GM23248 (cell line): ENCODE measurements at regions not wholly inside any gene's neighbourhood (a gene's known extent, or its start where the extent isn't known, plus 50 kb on each side); places are given as distances from the start of the nearest gene placed in this dataset.

Experiments used
- DNase-seq: peaks from one replicate; pipeline ENCODE4 v3.0.0-alpha.2; 2015
- H2AFZ ChIP-seq: fragments of 200-600 bp; sonication (generic); 2 replicates; pipeline ENCODE4 v1.6.1; 2016; ENCODE audit warnings: antibody characterized with exemption
- H3F3A ChIP-seq: fragments of 200-600 bp; sonication (generic); 2 replicates; pipeline ENCODE4 v1.6.1; 2016; ENCODE audit warnings: mild to moderate bottlenecking, antibody characterized with exemption, mixed run types; ENCODE audit not compliant: insufficient read depth
- H3K27ac ChIP-seq: fragments of 200-600 bp; sonication (generic); 2 replicates; pipeline ENCODE4 v1.5.1; 2016; ENCODE audit warnings: mild to moderate bottlenecking
- H3K27me3 ChIP-seq: fragments of 200-600 bp; sonication (generic); replicated peaks from 2 replicates; pipeline ENCODE4 v1.6.1; 2016; ENCODE audit warnings: mild to moderate bottlenecking; ENCODE audit not compliant: insufficient read depth
- H3K36me3 ChIP-seq: fragments of 200-600 bp; sonication (generic); 2 replicates; pipeline ENCODE4 v1.6.1; 2016; ENCODE audit warnings: low read depth, mild to moderate bottlenecking
- H3K4me1 ChIP-seq: fragments of 200-600 bp; sonication (generic); 2 replicates; pipeline ENCODE4 v1.6.1; 2016; ENCODE audit warnings: mild to moderate bottlenecking; ENCODE audit not compliant: insufficient read depth
- H3K4me2 ChIP-seq: fragments of 200-600 bp; sonication (generic); one replicate; pipeline ENCODE4 v1.6.1; 2016; ENCODE audit warnings: mild to moderate bottlenecking; ENCODE audit not compliant: unreplicated experiment
- H3K4me3 ChIP-seq: fragments of 200-600 bp; sonication (generic); 2 replicates; pipeline ENCODE4 v1.5.1; 2016; ENCODE audit warnings: mild to moderate bottlenecking
- H3K79me2 ChIP-seq: fragments of 200-600 bp; sonication (generic); 2 replicates; pipeline ENCODE4 v1.6.1; 2016; ENCODE audit warnings: mild to moderate bottlenecking; ENCODE audit not compliant: insufficient read depth
- H3K9ac ChIP-seq: fragments of 200-600 bp; sonication (generic); 2 replicates; pipeline ENCODE4 v1.6.1; 2016; ENCODE audit warnings: mild to moderate bottlenecking
- H3K9me2 ChIP-seq: fragments of 200-600 bp; sonication (generic); 2 replicates; pipeline ENCODE4 v1.6.1; 2016; ENCODE audit warnings: mixed run types, mild to moderate bottlenecking, moderate library complexity; ENCODE audit not compliant: insufficient read depth
- H3K9me3 ChIP-seq: fragments of 200-600 bp; sonication (generic); one replicate; pipeline ENCODE4 v1.6.1; 2017; ENCODE audit warnings: low read depth
- H4K20me1 ChIP-seq: fragments of 200-600 bp; sonication (generic); 2 replicates; pipeline ENCODE4 v1.6.0; 2016; ENCODE audit not compliant: insufficient read depth
- EZH2 ChIP-seq: fragments of 200-600 bp; sonication (generic); IDR thresholded peaks from 2 replicates; pipeline ENCODE4 v1.6.1; 2018; ENCODE audit warnings: antibody characterized with exemption, mild to moderate bottlenecking; ENCODE audit not compliant: insufficient read depth, poor library complexity, severe bottlenecking
- EZH2phosphoT487 ChIP-seq: fragments of 200-600 bp; sonication (generic); IDR thresholded peaks from 2 replicates; pipeline ENCODE4 v1.6.1; 2018; ENCODE audit warnings: antibody characterized with exemption, moderate library complexity, mild to moderate bottlenecking, low read depth; ENCODE audit not compliant: insufficient read depth
- WGBS, 2 experiments: methylation state at CpG; one replicate each; pipeline ENCODE4 v1.1.6; 2015 to 2017; ENCODE audit warnings: low lambda C conversion rate in 2 of 2, low coverage in 1 of 2; ENCODE audit errors: missing lambda C conversion rate in 2 of 2; 5-methylcytosine and 5-hydroxymethylcytosine counted together
- in situ Hi-C: fragments of 300-500 bp; cut with MboI; formaldehyde crosslinking; loops from 2 replicates; pipeline ENCODE4 v1.15.0; 2020

DNA sequence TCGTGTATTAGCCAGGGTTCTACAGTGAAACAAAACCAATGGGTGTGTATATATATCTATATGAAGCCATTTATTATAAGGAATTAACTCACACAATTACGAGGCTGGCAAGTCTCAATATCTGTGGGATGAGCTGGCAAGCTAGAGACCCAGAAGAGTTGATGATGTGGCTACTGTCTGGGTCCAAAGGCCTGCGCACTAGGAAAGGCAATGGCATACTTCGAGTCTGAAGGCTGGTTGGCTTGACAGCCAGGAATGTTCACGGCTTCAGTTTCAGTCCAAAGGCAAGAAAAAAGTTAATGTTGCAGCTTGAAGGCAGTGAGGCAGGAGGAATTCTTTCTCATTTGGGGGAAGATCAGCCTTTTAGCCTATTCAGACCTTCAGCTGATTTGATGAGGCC is 893.3 kb upstream of the LRFN5 start:
- in situ Hi-C loops, result no loop called here
- no peak overlapping the region for H3K9ac ChIP-seq
- no peaks in the 10 kb centered on the region for H3F3A ChIP-seq
- H3K79me2 ChIP-seq, result no peaks in the 10 kb centered on the region
- H3K9me3 ChIP-seq, result no peaks in the 10 kb centered on the region
- no peak overlapping the region for H3K4me2 ChIP-seq
- no peak overlapping the region for H3K27ac ChIP-seq
- no peaks in the 10 kb centered on the region for H3K36me3 ChIP-seq
- 23 to 31% methylated on average over 5 of the region's 5 CpGs for WGBS, 2 experiments
- no peaks in the 10 kb centered on the region for H4K20me1 ChIP-seq
- no peaks in the 10 kb centered on the region for H3K4me1 ChIP-seq
- no peaks in the 10 kb centered on the region for H3K9me2 ChIP-seq
- H3K27me3 ChIP-seq, result no peaks in the 10 kb centered on the region
- TF ChIP-seq EZH2phosphoT487 (no peak), EZH2 (no peak)
- no peak for DNase-seq
- H2AFZ ChIP-seq, result no peak overlapping the region
- no peak overlapping the region for H3K4me3 ChIP-seq

DNA sequence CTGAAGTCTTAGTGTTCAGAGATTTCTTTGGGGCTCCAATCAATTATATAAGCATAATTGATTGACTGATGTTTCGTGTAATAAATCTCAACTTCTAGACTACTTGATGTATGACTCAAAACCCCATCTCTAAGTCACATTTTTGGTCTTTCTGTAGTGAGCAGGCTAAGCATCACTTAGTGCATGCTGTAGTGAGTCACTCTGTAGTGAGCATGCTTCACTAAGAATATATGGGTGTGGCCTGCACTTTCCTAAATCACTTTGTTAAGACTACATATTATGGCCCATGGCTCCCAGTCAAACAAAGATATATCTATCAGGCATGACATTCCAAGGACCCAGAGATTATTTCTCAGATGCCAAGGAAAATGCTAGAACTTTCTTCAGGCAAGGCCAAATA is 909.4 kb upstream of the LRFN5 start:
- Histone ChIP-seq H3K79me2 (no peaks in the 10 kb centered on the region), H3K27ac (no peak overlapping the region), H3K4me1 (no peaks in the 10 kb centered on the region), H3K9me2 (no peaks in the 10 kb centered on the region), H2AFZ (no peak overlapping the region), H3K4me2 (no peak overlapping the region), H3K36me3 (no peaks in the 10 kb centered on the region), H3K4me3 (no peak overlapping the region), H3F3A (no peaks in the 10 kb centered on the region), H3K27me3 (no peaks in the 10 kb centered on the region), H3K9me3 (no peaks in the 10 kb centered on the region), H3K9ac (no peak overlapping the region), H4K20me1 (no peaks in the 10 kb centered on the region)
- TF ChIP-seq EZH2phosphoT487 (no peak), EZH2 (no peak)
- WGBS, 2 experiments, result 6 to 23% methylated on average over 1 of the region's 1 CpG
- in situ Hi-C loops, result no loop called here
- DNase-seq, result peak; percentile 2

GRCh38 chr14:40694023-40694422 is 912.7 kb upstream of the LRFN5 start:
- Histone ChIP-seq H2AFZ (no peak overlapping the region), H3K9me2 (no peaks in the 10 kb centered on the region), H3K79me2 (no peaks in the 10 kb centered on the region), H3K4me1 (no peaks in the 10 kb centered on the region), H3K9ac (no peak overlapping the region), H3K36me3 (no peaks in the 10 kb centered on the region), H3F3A (no peaks in the 10 kb centered on the region), H3K4me3 (no peak overlapping the region), H3K27ac (no peak overlapping the region), H4K20me1 (no peaks in the 10 kb centered on the region), H3K4me2 (no peak overlapping the region), H3K27me3 (no peaks in the 10 kb centered on the region), H3K9me3 (no peaks in the 10 kb centered on the region)
- whole genome bisulfite sequencing, 2 experiments, result 7 to 10% methylated on average over 3 of the region's 3 CpGs
- TF ChIP-seq EZH2 (no peak), EZH2phosphoT487 (no peak)
- DNase-seq, result peak; percentile 4
- in situ Hi-C loops, result no loop called here

DNA sequence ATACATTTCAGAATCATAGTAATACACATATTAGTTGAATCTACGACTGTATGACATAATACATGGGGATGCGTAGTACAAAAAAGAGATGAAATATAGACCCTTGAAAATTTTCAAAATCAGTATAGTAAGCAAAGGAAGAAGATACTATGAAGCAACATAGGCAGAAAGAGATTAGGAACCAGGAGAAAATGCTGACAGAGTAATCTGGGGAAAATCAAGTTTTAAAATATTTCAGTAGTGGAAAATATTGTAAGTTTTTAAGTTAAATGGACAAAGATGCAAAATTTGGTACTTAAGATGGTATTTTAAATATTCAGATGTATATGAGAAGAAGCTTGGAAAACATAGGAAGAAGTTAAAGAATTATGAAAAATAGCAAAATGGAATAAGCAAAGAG is 915.6 kb upstream of the LRFN5 start:
- Histone ChIP-seq H3K9me3 (no peaks in the 10 kb centered on the region), H3K36me3 (no peaks in the 10 kb centered on the region), H3K4me1 (no peaks in the 10 kb centered on the region), H3K27ac (no peak overlapping the region), H3K79me2 (no peaks in the 10 kb centered on the region), H3F3A (no peaks in the 10 kb centered on the region), H3K27me3 (no peaks in the 10 kb centered on the region), H3K9me2 (no peaks in the 10 kb centered on the region), H2AFZ (no peak overlapping the region), H3K9ac (no peak overlapping the region), H3K4me3 (no peak overlapping the region), H4K20me1 (no peaks in the 10 kb centered on the region), H3K4me2 (no peak overlapping the region)
- TF ChIP-seq EZH2phosphoT487, result no peak
- no peak for TF ChIP-seq EZH2
- in situ Hi-C loops, result no loop called here
- DNase-seq, result no peak
- 35% methylated on average over 2 of the region's 2 CpGs for WGBS, 2 experiments

DNA sequence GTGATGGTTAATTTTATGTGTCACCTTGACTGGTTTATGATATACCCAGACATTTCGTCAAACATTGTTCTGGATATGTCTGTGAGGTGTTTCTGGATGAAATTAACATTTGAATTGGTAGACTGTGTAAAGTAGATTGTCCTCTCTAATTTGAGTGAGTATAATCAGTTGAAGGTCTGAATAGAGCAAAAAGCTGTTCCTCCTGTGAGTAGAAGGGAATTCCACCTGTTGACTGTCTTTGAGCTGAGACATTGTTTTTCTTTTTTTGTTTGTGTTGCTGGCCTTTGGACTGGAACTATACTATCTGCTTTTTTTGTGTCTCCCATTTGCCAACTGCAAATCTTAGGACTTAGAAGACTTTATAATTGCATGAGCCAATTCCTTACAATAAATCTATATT is 920.9 kb upstream of the LRFN5 start:
- Histone ChIP-seq H3K9ac (no peak overlapping the region), H2AFZ (no peak overlapping the region), H3K36me3 (no peaks in the 10 kb centered on the region), H4K20me1 (no peaks in the 10 kb centered on the region), H3K4me2 (no peak overlapping the region), H3K9me3 (no peaks in the 10 kb centered on the region), H3K79me2 (no peaks in the 10 kb centered on the region), H3K27ac (no peak overlapping the region), H3K4me3 (no peak overlapping the region), H3K27me3 (no peaks in the 10 kb centered on the region), H3K4me1 (no peaks in the 10 kb centered on the region), H3F3A (no peaks in the 10 kb centered on the region), H3K9me2 (no peaks in the 10 kb centered on the region)
- in situ Hi-C loops, result no loop called here
- WGBS, 2 experiments, result 6 to 20% methylated on average over 1 of the region's 1 CpG
- TF ChIP-seq EZH2 (no peak), EZH2phosphoT487 (no peak)
- no peak for DNase-seq
